AG10803 (cell line): ENCODE measurements at regions not wholly inside any gene's neighbourhood (a gene's known extent, or its start where the extent isn't known, plus 50 kb on each side); places are given as distances from the start of the nearest gene placed in this dataset.

Source experiments
- DNase-seq: peaks from one replicate; pipeline ENCODE4 v3.0.0; 2010; ENCODE audit warnings: low read depth
- H3K4me3 ChIP-seq: 2 replicates; pipeline ENCODE4 v1.5.1; 2011; ENCODE audit warnings: mild to moderate bottlenecking, low read length, control low read depth
- CTCF ChIP-seq: conservative IDR thresholded peaks from 2 replicates; pipeline ENCODE4 v1.5.1; 2011; ENCODE audit warnings: mild to moderate bottlenecking, low read length, control low read depth, inconsistent platforms

GRCh38 chr4:175871774-175872405, 59.8 kb upstream of the GPM6A start:
- no peak overlapping the region for H3K4me3 ChIP-seq
- DNase-seq, result no peak
- no peak for TF ChIP-seq CTCF

DNA sequence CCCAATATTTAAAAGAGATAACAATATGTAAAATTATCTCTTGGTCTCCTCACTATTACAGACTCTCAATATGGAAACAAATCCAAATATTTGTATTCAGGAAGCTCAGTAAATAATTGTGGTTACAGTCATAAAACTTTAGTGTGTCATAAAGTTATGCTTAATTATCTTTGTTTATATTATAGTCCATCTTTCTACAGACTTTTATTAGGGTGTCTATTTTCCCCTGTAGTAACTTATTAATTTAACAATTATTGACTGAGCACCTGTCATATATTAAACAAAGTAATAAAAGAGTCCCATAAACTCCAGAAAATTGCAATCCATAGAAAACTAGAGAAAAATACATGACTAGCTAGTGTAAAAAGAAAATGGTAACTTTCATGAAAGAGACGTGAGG, 61.6 kb upstream of the GPM6A start:
- DNase-seq, result no peak
- no peak overlapping the region for H3K4me3 ChIP-seq
- no peak for TF ChIP-seq CTCF

DNA sequence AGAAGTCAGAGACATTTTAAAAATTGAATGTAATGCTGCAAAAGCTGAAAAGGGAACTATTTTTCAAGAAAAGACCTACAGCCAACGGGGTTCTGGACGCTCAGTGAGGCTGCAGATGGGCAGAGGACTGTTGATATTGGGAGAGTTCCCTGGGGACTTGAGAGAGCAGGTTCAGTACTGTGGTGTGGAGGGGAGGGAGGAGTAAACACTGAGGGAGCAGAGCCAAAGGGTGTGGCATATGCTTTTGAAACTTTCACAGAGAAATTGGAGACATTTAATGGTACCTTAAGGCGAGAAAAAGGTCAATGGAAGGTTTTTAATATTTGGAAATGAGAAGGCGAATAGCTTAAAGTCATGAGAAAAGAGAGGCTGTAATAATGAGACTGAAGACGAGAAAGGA, 62.2 kb upstream of the GPM6A start:
- no peak for DNase-seq
- no peak for TF ChIP-seq CTCF
- no peak overlapping the region for H3K4me3 ChIP-seq

- no peak for DNase-seq
- no peak for TF ChIP-seq CTCF
- no peak overlapping the region for H3K4me3 ChIP-seq
These were observed 64.1 kb upstream of the GPM6A start for GRCh38 chr4:175875993-175876771.

GRCh38 chr4:175882891-175883290, 70.8 kb upstream of the GPM6A start:
- no peak overlapping the region for H3K4me3 ChIP-seq
- no peak for TF ChIP-seq CTCF
- no peak for DNase-seq

DNA sequence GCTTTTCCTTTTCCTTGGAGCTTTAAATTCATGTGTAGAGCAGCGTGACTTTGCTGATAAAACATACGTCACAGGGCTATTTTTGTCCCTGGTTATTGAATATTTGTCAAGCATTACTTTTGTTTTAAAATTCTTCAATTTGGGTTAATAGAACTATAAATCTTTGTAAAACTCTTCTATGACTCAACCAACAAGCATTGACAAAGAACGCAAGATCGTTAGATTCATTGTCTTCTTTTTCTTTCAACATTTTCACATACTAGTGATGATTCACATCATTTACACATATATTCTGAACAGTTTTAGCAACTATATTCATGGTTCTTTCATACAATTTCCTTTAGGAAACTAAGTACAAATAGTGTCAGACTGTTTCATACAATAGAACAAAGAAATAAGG, 72.0 kb upstream of the GPM6A start:
- H3K4me3 ChIP-seq, result no peak overlapping the region
- no peak for DNase-seq
- TF ChIP-seq CTCF, result no peak

- no peak for DNase-seq
- H3K4me3 ChIP-seq, result no peak overlapping the region
- TF ChIP-seq CTCF, result no peak
These were observed 79.2 kb upstream of the GPM6A start for GRCh38 chr4:175891231-175891630.
